OCI-LY1 (cell line): ENCODE measurements at regions not wholly inside any gene's neighbourhood (a gene's known extent, or its start where the extent isn't known, plus 50 kb on each side); places are given as distances from the start of the nearest gene placed in this dataset.

ENCODE experiments used
- H2AFZ ChIP-seq: fragments of 200-600 bp; sonication (generic), shearing (Covaris generic); 2 replicates; pipeline ENCODE4 v1.6.0; 2014; ENCODE audit warnings: antibody characterized with exemption, mild to moderate bottlenecking, low read length
- H3F3A ChIP-seq: fragments of 200-600 bp; sonication (generic), shearing (Covaris generic); 2 replicates; pipeline ENCODE4 v1.6.0; 2014; ENCODE audit warnings: mild to moderate bottlenecking, antibody characterized with exemption, low read length, moderate library complexity; ENCODE audit not compliant: insufficient read depth
- H3K27ac ChIP-seq: fragments of 200-600 bp; sonication (generic); 2 replicates; pipeline ENCODE4 v1.5.1; 2014; ENCODE audit warnings: low read length, mixed run types, mild to moderate bottlenecking, low read depth; ENCODE audit not compliant: poor library complexity, severe bottlenecking
- H3K27me3 ChIP-seq: fragments of 200-600 bp; sonication (generic); 2 replicates; pipeline ENCODE4 v1.6.0; 2014; ENCODE audit warnings: antibody characterized with exemption, mild to moderate bottlenecking, low read length, moderate library complexity; ENCODE audit not compliant: insufficient read depth
- H3K36me3 ChIP-seq: fragments of 200-600 bp; sonication (generic); 2 replicates; pipeline ENCODE4 v1.6.1; 2014; ENCODE audit warnings: mild to moderate bottlenecking, antibody characterized with exemption, low read length, moderate library complexity, mixed read lengths; ENCODE audit not compliant: insufficient read depth
- H3K4me1 ChIP-seq: fragments of 200-600 bp; sonication (generic); 2 replicates; pipeline ENCODE4 v1.5.1; 2014; ENCODE audit warnings: mild to moderate bottlenecking, low read length, moderate library complexity; ENCODE audit not compliant: insufficient read depth, severe bottlenecking
- H3K4me2 ChIP-seq: fragments of 200-600 bp; sonication (generic), shearing (Covaris generic); 2 replicates; pipeline ENCODE4 v1.6.1; 2014; ENCODE audit warnings: low read length
- H3K4me3 ChIP-seq: fragments of 200-600 bp; sonication (generic); 2 replicates; pipeline ENCODE4 v1.5.1; 2014; ENCODE audit warnings: low read length, low read depth, mild to moderate bottlenecking, mixed read lengths; ENCODE audit not compliant: poor library complexity, severe bottlenecking
- H3K79me2 ChIP-seq: fragments of 200-600 bp; shearing (Covaris generic); 2 replicates; pipeline ENCODE4 v1.6.1; 2016; ENCODE audit warnings: mixed run types, low read length, mixed read lengths; ENCODE audit not compliant: insufficient read depth
- H3K9ac ChIP-seq: fragments of 200-600 bp; sonication (generic), shearing (Covaris generic); 2 replicates; pipeline ENCODE4 v1.6.1; 2014; ENCODE audit warnings: mild to moderate bottlenecking, low read length, mixed read lengths
- H3K9me2 ChIP-seq: fragments of 200-600 bp; sonication (generic), shearing (Covaris generic); 2 replicates; pipeline ENCODE4 v1.6.1; 2014; ENCODE audit warnings: low read depth, mild to moderate bottlenecking, low read length, mixed read lengths
- H3K9me3 ChIP-seq: fragments of 200-600 bp; shearing (Covaris generic); 2 replicates; pipeline ENCODE4 v1.6.1; 2014; ENCODE audit warnings: low read length, mixed read lengths
- H4K20me1 ChIP-seq: fragments of 200-600 bp; sonication (generic), shearing (Covaris generic); 2 replicates; pipeline ENCODE4 v1.6.0; 2016; ENCODE audit warnings: mild to moderate bottlenecking, low read length; ENCODE audit not compliant: insufficient read depth
- EZH2 ChIP-seq: fragments of 200-600 bp; sonication (generic), shearing (Covaris generic); IDR thresholded peaks from 2 replicates; pipeline ENCODE4 v1.8.0; 2017; ENCODE audit warnings: borderline replicate concordance, mixed run types, mild to moderate bottlenecking, antibody characterized with exemption, low read length, moderate library complexity, mixed read lengths
- TF ChIP-seq, protein P1 (sequence below): fragments of 200-600 bp; sonication (generic), shearing (Covaris generic); IDR thresholded peaks from 2 replicates; pipeline ENCODE4 v1.5.1; 2017; ENCODE audit warnings: mild to moderate bottlenecking, antibody characterized with exemption, low read length, moderate library complexity, mixed read lengths

DNA sequence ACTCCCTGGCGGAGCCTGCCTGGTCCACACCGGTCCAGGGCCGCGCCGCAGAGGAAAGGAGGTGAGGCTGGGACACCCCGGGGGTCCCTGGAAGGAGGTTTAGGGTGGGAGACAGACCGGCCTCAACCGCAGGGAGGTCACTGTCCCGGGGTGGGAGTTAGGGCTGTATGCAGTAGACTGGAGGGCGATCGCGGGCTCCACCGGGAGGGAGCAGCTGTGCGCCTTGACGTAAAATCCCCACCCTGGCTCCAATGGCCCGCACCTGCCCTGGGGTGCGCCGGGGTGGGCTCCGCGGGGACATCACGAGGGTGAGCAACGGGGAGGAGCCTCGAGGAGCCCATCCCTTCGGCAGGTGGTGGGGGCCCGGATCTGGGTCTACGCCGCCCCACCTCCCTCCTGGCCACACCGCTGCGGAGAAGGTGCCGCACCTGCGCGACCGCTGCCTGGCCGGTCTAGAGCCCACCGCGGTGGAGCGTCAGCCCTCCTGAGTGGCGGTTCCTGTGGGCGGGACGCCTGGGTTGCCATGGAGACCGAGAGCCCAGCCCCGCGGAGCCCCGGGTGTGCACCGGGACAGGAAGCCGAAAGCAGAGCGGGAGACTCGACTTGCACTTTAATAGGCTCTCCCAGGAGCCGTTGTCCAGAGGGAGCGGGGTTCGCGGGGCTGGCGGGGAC is 105.1 kb downstream of the ADRA2C start:
- H3K79me2 ChIP-seq, result no peaks in the 10 kb centered on the region
- no peaks in the 10 kb centered on the region for H3K27me3 ChIP-seq
- H3K4me3 ChIP-seq, result no peak overlapping the region
- H3K4me2 ChIP-seq, result no peak overlapping the region
- H3K9ac ChIP-seq, result no peak overlapping the region
- TF ChIP-seq EZH2, result no peak
- TF ChIP-seq, protein P1, sequence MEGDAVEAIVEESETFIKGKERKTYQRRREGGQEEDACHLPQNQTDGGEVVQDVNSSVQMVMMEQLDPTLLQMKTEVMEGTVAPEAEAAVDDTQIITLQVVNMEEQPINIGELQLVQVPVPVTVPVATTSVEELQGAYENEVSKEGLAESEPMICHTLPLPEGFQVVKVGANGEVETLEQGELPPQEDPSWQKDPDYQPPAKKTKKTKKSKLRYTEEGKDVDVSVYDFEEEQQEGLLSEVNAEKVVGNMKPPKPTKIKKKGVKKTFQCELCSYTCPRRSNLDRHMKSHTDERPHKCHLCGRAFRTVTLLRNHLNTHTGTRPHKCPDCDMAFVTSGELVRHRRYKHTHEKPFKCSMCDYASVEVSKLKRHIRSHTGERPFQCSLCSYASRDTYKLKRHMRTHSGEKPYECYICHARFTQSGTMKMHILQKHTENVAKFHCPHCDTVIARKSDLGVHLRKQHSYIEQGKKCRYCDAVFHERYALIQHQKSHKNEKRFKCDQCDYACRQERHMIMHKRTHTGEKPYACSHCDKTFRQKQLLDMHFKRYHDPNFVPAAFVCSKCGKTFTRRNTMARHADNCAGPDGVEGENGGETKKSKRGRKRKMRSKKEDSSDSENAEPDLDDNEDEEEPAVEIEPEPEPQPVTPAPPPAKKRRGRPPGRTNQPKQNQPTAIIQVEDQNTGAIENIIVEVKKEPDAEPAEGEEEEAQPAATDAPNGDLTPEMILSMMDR, result no peak
- H3F3A ChIP-seq, result no peaks in the 10 kb centered on the region
- no peaks in the 10 kb centered on the region for H3K36me3 ChIP-seq
- H3K4me1 ChIP-seq, result no peaks in the 10 kb centered on the region
- no peaks in the 10 kb centered on the region for H3K9me2 ChIP-seq
- no peak overlapping the region for H2AFZ ChIP-seq
- H3K9me3 ChIP-seq, result no peaks in the 10 kb centered on the region
- H4K20me1 ChIP-seq, result no peaks in the 10 kb centered on the region
- no peak overlapping the region for H3K27ac ChIP-seq

GRCh38 chr4:3871881-3872833 is 106.0 kb downstream of the ADRA2C start:
- Histone ChIP-seq H3K36me3 (no peaks in the 10 kb centered on the region), H4K20me1 (no peaks in the 10 kb centered on the region), H3F3A (no peaks in the 10 kb centered on the region), H3K79me2 (no peaks in the 10 kb centered on the region), H3K4me1 (no peaks in the 10 kb centered on the region), H3K9me3 (no peaks in the 10 kb centered on the region), H3K4me2 (no peak overlapping the region), H3K4me3 (no peak overlapping the region), H3K9me2 (no peaks in the 10 kb centered on the region), H3K27me3 (no peaks in the 10 kb centered on the region), H3K9ac (no peak overlapping the region), H2AFZ (no peak overlapping the region), H3K27ac (no peak overlapping the region)
- TF ChIP-seq, protein P1, result no peak
- no peak for TF ChIP-seq EZH2

DNA sequence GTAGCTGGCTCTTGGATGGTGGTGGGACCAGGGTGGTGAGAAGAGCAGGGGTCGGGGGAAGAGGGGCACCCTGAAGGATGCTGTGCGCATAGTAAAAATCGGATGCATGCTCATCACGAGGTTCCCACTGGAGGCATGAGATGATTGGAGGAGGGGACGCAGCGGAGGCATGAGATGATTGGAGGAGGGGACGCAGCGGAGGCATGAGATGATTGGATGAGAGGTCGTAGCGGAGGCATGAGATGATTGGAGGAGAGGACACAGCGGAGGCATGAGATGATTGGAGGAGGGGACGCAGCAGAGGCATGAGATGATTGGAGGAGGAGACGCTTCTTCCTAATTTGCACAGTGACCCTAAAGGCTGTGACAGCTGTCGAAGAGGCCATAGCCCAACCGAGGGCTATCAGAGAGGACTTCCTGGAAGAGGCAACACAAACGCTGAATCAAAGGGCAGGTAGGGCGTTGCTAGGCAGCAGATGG is 106.7 kb downstream of the ADRA2C start:
- Histone ChIP-seq H3K9me3 (no peaks in the 10 kb centered on the region), H3K27me3 (no peaks in the 10 kb centered on the region), H3K4me2 (no peak overlapping the region), H3K4me1 (no peaks in the 10 kb centered on the region), H2AFZ (no peak overlapping the region), H4K20me1 (no peaks in the 10 kb centered on the region), H3F3A (no peaks in the 10 kb centered on the region), H3K9me2 (no peaks in the 10 kb centered on the region), H3K27ac (no peak overlapping the region), H3K9ac (no peak overlapping the region), H3K36me3 (no peaks in the 10 kb centered on the region), H3K4me3 (no peak overlapping the region), H3K79me2 (no peaks in the 10 kb centered on the region)
- TF ChIP-seq, protein P1, result no peak
- TF ChIP-seq EZH2, result no peak
